ENCODE measurements at regions not wholly inside any gene's neighbourhood (a gene's known extent, or its start where the extent isn't known, plus 50 kb on each side); places are given as distances from the start of the nearest gene placed in this dataset.

DNA sequence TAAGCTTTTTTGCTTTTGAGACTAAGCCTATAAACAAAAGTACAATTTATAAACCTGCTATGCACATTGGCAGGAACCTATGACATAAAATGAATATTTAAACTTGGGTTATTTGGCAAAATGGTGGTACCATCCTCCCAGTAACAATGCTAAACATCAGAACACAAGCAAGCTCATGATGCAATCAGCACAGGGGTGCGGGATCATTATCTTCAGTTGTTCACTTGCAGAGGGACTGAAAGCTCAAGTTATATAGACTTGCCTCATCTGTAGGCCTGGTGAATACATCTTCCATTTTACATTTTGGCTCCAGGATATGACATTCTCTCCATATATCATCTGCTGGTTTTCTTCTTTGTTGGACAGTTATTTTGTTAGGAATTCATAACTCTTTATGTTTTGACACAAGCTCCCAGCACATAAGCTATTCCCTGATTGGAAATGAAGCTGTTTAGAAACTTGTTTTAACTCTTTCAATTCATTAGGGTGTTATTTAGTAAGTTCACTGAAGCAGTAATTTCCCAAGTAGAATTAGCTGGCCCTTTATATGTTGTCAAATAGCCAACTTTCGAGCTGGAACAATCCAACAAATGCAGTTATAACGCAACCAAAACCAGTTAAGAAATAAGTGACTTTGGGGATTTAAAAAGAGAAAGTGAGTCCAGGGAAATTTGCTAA lies 124.7 kb upstream of the LIFR start:
- TF ChIP-seq, protein P1, sequence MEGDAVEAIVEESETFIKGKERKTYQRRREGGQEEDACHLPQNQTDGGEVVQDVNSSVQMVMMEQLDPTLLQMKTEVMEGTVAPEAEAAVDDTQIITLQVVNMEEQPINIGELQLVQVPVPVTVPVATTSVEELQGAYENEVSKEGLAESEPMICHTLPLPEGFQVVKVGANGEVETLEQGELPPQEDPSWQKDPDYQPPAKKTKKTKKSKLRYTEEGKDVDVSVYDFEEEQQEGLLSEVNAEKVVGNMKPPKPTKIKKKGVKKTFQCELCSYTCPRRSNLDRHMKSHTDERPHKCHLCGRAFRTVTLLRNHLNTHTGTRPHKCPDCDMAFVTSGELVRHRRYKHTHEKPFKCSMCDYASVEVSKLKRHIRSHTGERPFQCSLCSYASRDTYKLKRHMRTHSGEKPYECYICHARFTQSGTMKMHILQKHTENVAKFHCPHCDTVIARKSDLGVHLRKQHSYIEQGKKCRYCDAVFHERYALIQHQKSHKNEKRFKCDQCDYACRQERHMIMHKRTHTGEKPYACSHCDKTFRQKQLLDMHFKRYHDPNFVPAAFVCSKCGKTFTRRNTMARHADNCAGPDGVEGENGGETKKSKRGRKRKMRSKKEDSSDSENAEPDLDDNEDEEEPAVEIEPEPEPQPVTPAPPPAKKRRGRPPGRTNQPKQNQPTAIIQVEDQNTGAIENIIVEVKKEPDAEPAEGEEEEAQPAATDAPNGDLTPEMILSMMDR (IDR thresholded peaks at IDR 0.05), result no peak
- TF ChIP-seq EZH2 (IDR thresholded peaks at IDR 0.05; ENCODE audit: borderline replicate concordance, insufficient read depth, low read depth, low read length, poor library complexity, severe bottlenecking), result no peak
